ENCODE measurements at regions not wholly inside any gene's neighbourhood (a gene's known extent, or its start where the extent isn't known, plus 50 kb on each side); places are given as distances from the start of the nearest gene placed in this dataset.

GRCh38 chr1:232556351-232556750 is 73.6 kb downstream of the SIPA1L2 start:
- DNase-seq (ENCODE audit: low read depth in 2 of 2) = no peak

GRCh38 chr1:232555494-232556210 is 74.3 kb downstream of the SIPA1L2 start:
- DNase-seq (ENCODE audit: low read depth in 2 of 2) = no peak

- peak in 1 of 2 donors; percentile 63 for DNase-seq (ENCODE audit: low read depth in 2 of 2)
Measured at GRCh38 chr1:232554409-232554808, 75.5 kb downstream of the SIPA1L2 start.

GRCh38 chr1:232553809-232554208 is 76.1 kb downstream of the SIPA1L2 start:
- DNase-seq (ENCODE audit: low read depth in 2 of 2) = no peak

GRCh38 chr1:232553050-232553754 is 76.7 kb downstream of the SIPA1L2 start:
- DNase-seq (ENCODE audit: low read depth in 2 of 2) = peak; percentile 82 to 85

- DNase-seq (ENCODE audit: low read depth in 2 of 2) = no peak
Measured at GRCh38 chr1:232551386-232551785, 78.5 kb downstream of the SIPA1L2 start.

GRCh38 chr1:232550007-232550406 is 79.9 kb downstream of the SIPA1L2 start:
- DNase-seq (ENCODE audit: low read depth in 2 of 2) = no peak

GRCh38 chr1:232548691-232549090 is 81.2 kb downstream of the SIPA1L2 start:
- DNase-seq (ENCODE audit: low read depth in 2 of 2) = no peak

- DNase-seq (ENCODE audit: low read depth in 2 of 2) = no peak
Measured at GRCh38 chr1:232547938-232548484, 81.9 kb downstream of the SIPA1L2 start.

- no peak for DNase-seq (ENCODE audit: low read depth in 2 of 2)
Measured at GRCh38 chr1:232542633-232543593, 87.0 kb downstream of the SIPA1L2 start.

GRCh38 chr1:232538943-232539302 is 91.0 kb downstream of the SIPA1L2 start:
- no peak for DNase-seq (ENCODE audit: low read depth in 2 of 2)

- no peak for DNase-seq (ENCODE audit: low read depth in 2 of 2)
Measured at GRCh38 chr1:232538224-232538942, 91.5 kb downstream of the SIPA1L2 start.

GRCh38 chr1:232534552-232535517 is 95.1 kb downstream of the SIPA1L2 start:
- DNase-seq (ENCODE audit: low read depth in 2 of 2) = no peak

- no peak for DNase-seq (ENCODE audit: low read depth in 2 of 2)
Measured at GRCh38 chr1:232533328-232533727, 96.6 kb downstream of the SIPA1L2 start.

GRCh38 chr1:232532901-232533300 is 97.0 kb downstream of the SIPA1L2 start:
- no peak for DNase-seq (ENCODE audit: low read depth in 2 of 2)

- no peak for DNase-seq (ENCODE audit: low read depth in 2 of 2)
Measured at GRCh38 chr1:232531291-232531690, 98.6 kb downstream of the SIPA1L2 start.

- no peak for DNase-seq (ENCODE audit: low read depth in 2 of 2)
Measured at GRCh38 chr1:232529747-232530146, 100.2 kb downstream of the SIPA1L2 start.

- DNase-seq (ENCODE audit: low read depth in 2 of 2) = no peak
Measured at GRCh38 chr1:232528472-232529089, 101.4 kb downstream of the SIPA1L2 start.

- DNase-seq (ENCODE audit: low read depth in 2 of 2) = peak in 1 of 2 donors; percentile 43
Measured at GRCh38 chr1:232524056-232524455, 105.9 kb downstream of the SIPA1L2 start.
